K562 (cell line): ENCODE measurements at regions not wholly inside any gene's neighbourhood (a gene's known extent, or its start where the extent isn't known, plus 50 kb on each side); places are given as distances from the start of the nearest gene placed in this dataset.

Source experiments
- ATAC-seq: fragments of 200-7000 bp; cut with Tn5 transposase; 3 replicates; pipeline ENCODE4 v1.9.1; 2020; ENCODE audit warnings: moderate library complexity
- BruUV-seq: library from RNA; stranded (reverse); fragments of 400-500 nt; replicated peaks from 2 replicates; lab custom pipeline; 2021; lab: Mats Ljungman, UMichigan
- CTCF ChIA-PET: fragments of 300-600 bp; formaldehyde crosslinking; extraction: SDS; loops from one replicate; lab custom pipeline; 2021; ENCODE audit warnings: low intra/inter-chr PET ratio; lab: Yijun Ruan, JAX
- POLR2A ChIA-PET: fragments of 300-600, 350-650 bp; sonication (Branson Sonifier 250); formaldehyde crosslinking; extraction: SDS; loops from one replicate; lab custom pipeline; 2021; ENCODE audit warnings: antibody characterized with exemption, inconsistent platforms; lab: Yijun Ruan, JAX
- DNase-seq, 4 experiments: peaks; one replicate each; pipeline versions ENCODE4 v3.0.0 to v3.0.0-alpha.2; 2011 to 2018; ENCODE audit warnings: low spot score in 3 of 4, mixed read lengths in 3 of 4; ENCODE audit errors: extremely low read depth in 1 of 4
- FAIRE-seq: peaks from 2 replicates; lab custom pipeline; 2011; peaks lifted over from hg19 to GRCh38; lab: Jason Lieb, UNC
- H2AFZ ChIP-seq: 2 replicates; pipeline ENCODE4 v1.6.0; 2011; ENCODE audit warnings: low read depth, low read length, control low read depth, inconsistent platforms
- H3K27ac ChIP-seq: fragments of 200-600 bp; 3 replicates; pipeline ENCODE4 v1.8.0; 2011; ENCODE audit warnings: low read depth, mild to moderate bottlenecking, control low read depth, inconsistent platforms, low read length, moderate library complexity, mixed read lengths; ENCODE audit errors: extremely low read depth
- H3K27me3 ChIP-seq, 2 experiments: fragments of 300-600 bp in 1 of 2; 2 replicates in 1 of 2; 3 replicates in 1 of 2; pipeline versions ENCODE4 v1.6.0 to v1.8.0; 2011; ENCODE audit warnings: inconsistent platforms in 2 of 2, low read length in 2 of 2, mild to moderate bottlenecking in 1 of 2, mixed read lengths in 1 of 2, moderate library complexity in 1 of 2; ENCODE audit not compliant: control insufficient read depth in 2 of 2, insufficient read depth in 2 of 2
- H3K36me3 ChIP-seq: fragments of 300-600 bp; 3 replicates; pipeline ENCODE4 v1.8.0; 2011; ENCODE audit warnings: mild to moderate bottlenecking, low read length, inconsistent platforms; ENCODE audit not compliant: control insufficient read depth, insufficient read depth
- H3K4me1 ChIP-seq, 2 experiments: fragments of 200-600 bp in 1 of 2; replicated peaks in 1 of 2; 2 replicates in 1 of 2; 3 replicates in 1 of 2; pipeline versions ENCODE4 v1.5.1 to v1.8.0; 2011; ENCODE audit warnings: inconsistent platforms in 2 of 2, low read length in 2 of 2, mild to moderate bottlenecking in 1 of 2, mixed read lengths in 1 of 2, moderate library complexity in 1 of 2; ENCODE audit not compliant: control insufficient read depth in 2 of 2, insufficient read depth in 2 of 2
- H3K4me2 ChIP-seq: 2 replicates; pipeline ENCODE4 v1.6.1; 2011; ENCODE audit warnings: low read length, control low read depth, inconsistent platforms, mixed read lengths; ENCODE audit not compliant: insufficient read depth
- H3K4me3 ChIP-seq: fragments of 200-600 bp; sonication (generic), shearing (Covaris generic); 2 replicates; pipeline ENCODE4 v1.5.1; 2016; ENCODE audit warnings: control low read depth, inconsistent platforms
- H3K79me2 ChIP-seq: fragments of 200-600 bp; 3 replicates; pipeline ENCODE4 v1.8.0; 2011; ENCODE audit warnings: low read length, inconsistent platforms; ENCODE audit not compliant: control insufficient read depth, insufficient read depth
- H3K9ac ChIP-seq, 2 experiments: 2 replicates each; pipeline versions ENCODE4 v1.6.0 to v1.6.1; 2011; ENCODE audit warnings: low read depth in 2 of 2, low read length in 2 of 2, control low read depth in 1 of 2, inconsistent platforms in 1 of 2, mild to moderate bottlenecking in 1 of 2, mixed read lengths in 1 of 2; ENCODE audit not compliant: insufficient read depth in 1 of 2
- H3K9me1 ChIP-seq: one replicate; pipeline ENCODE4 v1.6.0; 2011; ENCODE audit warnings: inconsistent platforms, mild to moderate bottlenecking, low read length, moderate library complexity; ENCODE audit not compliant: control insufficient read depth, insufficient read depth
- H3K9me3 ChIP-seq: replicated peaks from 2 replicates; pipeline ENCODE4 v1.5.1; 2011; ENCODE audit warnings: low read depth, low read length, inconsistent platforms; ENCODE audit not compliant: control insufficient read depth, insufficient read depth
- H4K20me1 ChIP-seq: replicated peaks from 2 replicates; pipeline ENCODE4 v1.6.1; 2011; ENCODE audit warnings: low read length, inconsistent platforms, mixed read lengths; ENCODE audit not compliant: control insufficient read depth, insufficient read depth
- KLF1 ChIP-seq: fragments of 450-650 bp; IDR thresholded peaks from 2 replicates; pipeline ENCODE4 v1.6.1; 2016; ENCODE audit warnings: missing genetic modification characterization, missing compliant biosample characterization
- MCM5 ChIP-seq: fragments of 450-650 bp; IDR thresholded peaks from 2 replicates; pipeline ENCODE4 v1.6.1; 2016; ENCODE audit warnings: low read depth
- MECOM ChIP-seq: fragments of 250-450 bp; sonication (Bioruptor Pico); IDR thresholded peaks from 2 replicates; pipeline ENCODE4 v1.8.0; 2022; ENCODE audit warnings: inconsistent platforms
- RFX7 ChIP-seq: fragments of 250-450 bp; sonication (Bioruptor Pico); IDR thresholded peaks from 2 replicates; pipeline ENCODE4 v1.5.1; 2021; ENCODE audit warnings: mild to moderate bottlenecking
- TCFL5 ChIP-seq: fragments of 250-450 bp; sonication (Bioruptor Pico); conservative IDR thresholded peaks from 2 replicates; pipeline ENCODE4 v1.6.1; 2021; ENCODE audit warnings: mild to moderate bottlenecking, moderate library complexity, matching md5 sums
- ZKSCAN1 ChIP-seq: fragments of 150-350 bp; IDR thresholded peaks from 2 replicates; pipeline ENCODE4 v1.6.1; 2016; ENCODE audit warnings: low read depth, low read length
- WGBS: fragments of 100-300 bp; shearing (Covaris generic); methylation state at CpG from one replicate; pipeline ENCODE4 v1.1.6; 2016; ENCODE audit warnings: low coverage, mixed read lengths; ENCODE audit not compliant: insufficient coverage; ENCODE audit errors: missing lambda C conversion rate; 5-methylcytosine and 5-hydroxymethylcytosine counted together
- in situ Hi-C: fragments of 300-500 bp; cut with MboI; formaldehyde crosslinking; loops from 4 replicates; pipeline ENCODE4 v1.15.0; 2018; ENCODE audit warnings: inconsistent platforms, mixed read lengths
- intact Hi-C: fragments of 100-400 bp; cut with micrococcal nuclease; formaldehyde crosslinking; loops from 2 replicates; pipeline ENCODE4 v1.14.2; 2022
- TF ChIP-seq, protein P1 (sequence below): IDR thresholded peaks from 2 replicates; pipeline ENCODE4 v1.6.1; 2016; ENCODE audit warnings: missing genetic modification characterization, missing compliant biosample characterization
- TF ChIP-seq, protein P2 (sequence below): fragments of 250-450 bp; sonication (Bioruptor Pico); IDR thresholded peaks from 2 replicates; pipeline ENCODE4 v1.5.0; 2020; ENCODE audit warnings: mild to moderate bottlenecking, borderline replicate concordance

DNA sequence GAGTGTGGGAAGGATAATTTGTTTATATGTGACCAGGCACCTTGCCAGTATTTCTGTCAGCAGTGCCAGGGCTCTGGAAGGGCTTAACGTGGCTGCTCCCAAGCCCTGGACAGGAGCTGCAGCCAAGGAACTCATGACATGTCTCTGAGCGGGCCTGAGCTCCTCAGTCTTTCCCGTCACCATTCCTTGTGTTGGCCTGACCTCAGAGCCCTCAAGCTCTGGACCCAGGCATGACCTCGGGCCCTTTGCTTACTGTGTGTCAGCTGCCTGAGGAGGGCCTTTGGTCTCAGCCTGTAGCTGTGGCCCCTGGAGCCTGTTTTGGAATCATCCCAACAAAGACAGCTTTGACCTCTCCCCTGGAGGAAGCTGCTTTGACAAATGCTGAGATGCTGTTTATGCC lies 264.1 kb upstream of the PLET1 start:
- TF ChIP-seq, protein P1, sequence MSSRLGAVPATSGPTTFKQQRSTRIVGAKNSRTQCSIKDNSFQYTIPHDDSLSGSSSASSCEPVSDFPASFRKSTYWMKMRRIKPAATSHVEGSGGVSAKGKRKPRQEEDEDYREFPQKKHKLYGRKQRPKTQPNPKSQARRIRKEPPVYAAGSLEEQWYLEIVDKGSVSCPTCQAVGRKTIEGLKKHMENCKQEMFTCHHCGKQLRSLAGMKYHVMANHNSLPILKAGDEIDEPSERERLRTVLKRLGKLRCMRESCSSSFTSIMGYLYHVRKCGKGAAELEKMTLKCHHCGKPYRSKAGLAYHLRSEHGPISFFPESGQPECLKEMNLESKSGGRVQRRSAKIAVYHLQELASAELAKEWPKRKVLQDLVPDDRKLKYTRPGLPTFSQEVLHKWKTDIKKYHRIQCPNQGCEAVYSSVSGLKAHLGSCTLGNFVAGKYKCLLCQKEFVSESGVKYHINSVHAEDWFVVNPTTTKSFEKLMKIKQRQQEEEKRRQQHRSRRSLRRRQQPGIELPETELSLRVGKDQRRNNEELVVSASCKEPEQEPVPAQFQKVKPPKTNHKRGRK (tag), result no peak
- TF ChIP-seq TCFL5 (no peak), RFX7 (CRISPR knock-in tag) (no peak), KLF1 (tag) (no peak), MECOM (CRISPR knock-in tag) (no peak), ZKSCAN1 (no peak), MCM5 (no peak)
- TF ChIP-seq, protein P2, sequence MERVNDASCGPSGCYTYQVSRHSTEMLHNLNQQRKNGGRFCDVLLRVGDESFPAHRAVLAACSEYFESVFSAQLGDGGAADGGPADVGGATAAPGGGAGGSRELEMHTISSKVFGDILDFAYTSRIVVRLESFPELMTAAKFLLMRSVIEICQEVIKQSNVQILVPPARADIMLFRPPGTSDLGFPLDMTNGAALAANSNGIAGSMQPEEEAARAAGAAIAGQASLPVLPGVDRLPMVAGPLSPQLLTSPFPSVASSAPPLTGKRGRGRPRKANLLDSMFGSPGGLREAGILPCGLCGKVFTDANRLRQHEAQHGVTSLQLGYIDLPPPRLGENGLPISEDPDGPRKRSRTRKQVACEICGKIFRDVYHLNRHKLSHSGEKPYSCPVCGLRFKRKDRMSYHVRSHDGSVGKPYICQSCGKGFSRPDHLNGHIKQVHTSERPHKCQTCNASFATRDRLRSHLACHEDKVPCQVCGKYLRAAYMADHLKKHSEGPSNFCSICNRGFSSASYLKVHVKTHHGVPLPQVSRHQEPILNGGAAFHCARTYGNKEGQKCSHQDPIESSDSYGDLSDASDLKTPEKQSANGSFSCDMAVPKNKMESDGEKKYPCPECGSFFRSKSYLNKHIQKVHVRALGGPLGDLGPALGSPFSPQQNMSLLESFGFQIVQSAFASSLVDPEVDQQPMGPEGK (CRISPR knock-in tag), result no peak
- FAIRE-seq, result no peak
- H3K9me1 ChIP-seq, result no peaks in the 10 kb centered on the region
- POLR2A ChIA-PET, result interaction anchor here (0.6 to 1.2 kb wide), 2 partner anchors 11 to 243 kb away, joined by 3 read pairs; no protein-coding TSS in a partner anchor
- BruUV-seq, result no TSS peak
- WGBS, result 2% methylated on average over 4 of the region's 4 CpGs
- H3K27me3 ChIP-seq, result peaks cover 0 to 21% of the 10 kb centered on the region in 2 experiments; a peak in 2 of 5 replicates
- no peak overlapping the region for H3K9ac ChIP-seq
- ATAC-seq, result no peak
- no peak overlapping the region for H3K4me2 ChIP-seq
- H3K4me1 ChIP-seq, result no peaks in the 10 kb centered on the region
- no peak overlapping the region for H3K27ac ChIP-seq
- H3K4me3 ChIP-seq, result no peak overlapping the region
- DNase-seq, result no peak
- no peaks in the 10 kb centered on the region for H3K9me3 ChIP-seq
- H3K79me2 ChIP-seq, result no peaks in the 10 kb centered on the region
- no peak overlapping the region for H2AFZ ChIP-seq
- H4K20me1 ChIP-seq, result no peaks in the 10 kb centered on the region
- intact Hi-C loops, result no loop called here
- H3K36me3 ChIP-seq, result no peaks in the 10 kb centered on the region
- CTCF ChIA-PET, result no interaction called here
- in situ Hi-C loops, result no loop called here
